HS-5 (cell line): ENCODE measurements at regions not wholly inside any gene's neighbourhood (a gene's known extent, or its start where the extent isn't known, plus 50 kb on each side); places are given as distances from the start of the nearest gene placed in this dataset.

Experiments
- DNase-seq: peaks from one replicate; pipeline ENCODE4 v3.0.0-alpha.2; 2012; ENCODE audit warnings: low read depth

DNA sequence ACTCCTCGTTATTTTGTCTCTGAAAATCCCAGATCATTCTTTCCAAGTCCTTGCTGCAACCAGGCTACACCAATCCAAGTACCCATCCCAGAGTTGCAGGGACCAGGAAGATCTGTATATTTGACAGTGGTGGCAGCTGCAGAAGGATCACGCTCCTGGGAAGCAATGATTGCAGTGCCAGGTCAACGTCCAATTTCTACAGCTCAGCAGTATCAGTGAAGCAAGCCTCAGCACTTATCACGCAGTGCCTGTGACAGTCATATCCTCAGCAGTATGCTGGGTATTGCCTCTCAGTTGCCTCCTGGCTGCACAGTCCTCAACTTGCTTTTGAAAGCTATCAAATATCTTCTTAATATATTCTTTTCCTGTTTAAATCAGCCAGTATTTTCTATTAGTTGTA lies 66.7 kb downstream of the BARHL2 start:
- no peak for DNase-seq

DNA sequence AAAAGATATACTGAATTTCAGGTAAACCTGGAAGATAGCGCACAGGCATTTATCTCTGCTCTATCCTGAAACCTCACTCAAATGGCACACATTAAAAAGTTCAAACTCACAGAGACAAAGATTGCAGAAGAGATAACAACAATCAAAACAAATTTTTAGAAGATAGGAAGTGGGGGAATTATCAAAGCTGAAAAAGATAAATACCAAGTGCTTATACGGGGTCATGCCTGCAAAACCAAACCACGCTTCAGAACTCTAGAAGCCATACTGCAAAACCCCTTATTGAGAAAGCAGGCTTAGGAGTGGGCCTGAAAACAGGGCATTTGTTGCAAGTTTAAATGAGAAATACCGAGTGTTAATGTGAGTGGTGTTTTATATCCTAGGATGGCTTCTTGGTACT lies 76.8 kb downstream of the BARHL2 start:
- DNase-seq: no peak

DNA sequence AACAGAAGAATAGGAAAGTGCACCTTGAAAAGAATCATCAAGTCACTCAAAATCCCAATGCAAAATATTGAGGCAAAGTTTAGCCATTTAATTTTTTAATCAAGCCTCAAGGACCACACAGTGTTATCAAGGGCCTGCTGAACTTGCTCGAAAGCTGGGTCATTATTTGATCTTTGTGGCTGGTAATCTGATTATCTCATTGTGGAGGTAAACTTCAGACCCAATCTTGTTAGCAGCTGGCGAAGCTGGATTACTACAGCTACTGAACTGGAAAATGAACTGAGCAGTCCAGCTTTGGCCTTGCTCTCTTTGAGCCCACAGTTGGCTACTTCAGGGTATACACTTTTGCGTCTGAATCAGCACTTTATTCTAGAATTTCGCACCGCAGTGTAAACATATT lies 94.4 kb downstream of the BARHL2 start:
- no peak for DNase-seq

DNA sequence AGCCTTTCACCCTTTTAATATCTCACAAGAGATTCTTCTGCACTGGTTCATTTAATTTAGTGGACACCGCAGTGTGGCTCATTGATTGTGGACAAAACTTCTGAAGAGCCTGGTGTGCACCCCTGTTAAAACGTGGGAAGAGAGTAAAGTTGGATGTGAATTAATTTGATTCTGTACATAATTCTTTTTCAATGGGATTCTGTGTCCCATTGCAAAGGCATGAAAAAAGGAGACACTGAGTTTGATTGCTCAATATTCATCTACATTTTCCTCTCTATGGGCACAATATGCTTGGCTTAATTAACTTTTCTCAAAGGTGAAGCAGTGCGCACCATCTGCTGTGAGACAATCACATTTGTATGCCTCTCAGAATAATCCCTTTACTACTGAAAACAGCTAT lies 95.1 kb downstream of the BARHL2 start:
- no peak for DNase-seq

DNA sequence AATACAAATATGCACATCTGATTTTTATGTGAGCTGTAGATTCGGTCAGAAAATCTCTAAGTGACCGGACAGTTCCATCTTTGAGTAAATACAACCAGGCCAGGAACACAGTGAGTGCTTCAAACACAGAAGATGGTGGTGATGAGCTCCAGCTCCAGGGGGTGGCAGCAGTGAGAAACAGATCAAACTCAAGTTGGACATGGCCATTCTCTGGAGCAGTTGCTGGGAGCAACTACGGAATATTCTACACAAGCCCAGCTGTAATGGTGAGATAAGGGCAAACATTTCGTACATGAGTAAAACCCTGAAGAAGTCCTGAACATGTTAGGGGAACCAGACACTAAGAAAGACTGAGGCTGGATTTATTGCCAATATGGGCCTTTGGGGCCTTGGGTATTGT lies 100.7 kb downstream of the BARHL2 start:
- no peak for DNase-seq

DNA sequence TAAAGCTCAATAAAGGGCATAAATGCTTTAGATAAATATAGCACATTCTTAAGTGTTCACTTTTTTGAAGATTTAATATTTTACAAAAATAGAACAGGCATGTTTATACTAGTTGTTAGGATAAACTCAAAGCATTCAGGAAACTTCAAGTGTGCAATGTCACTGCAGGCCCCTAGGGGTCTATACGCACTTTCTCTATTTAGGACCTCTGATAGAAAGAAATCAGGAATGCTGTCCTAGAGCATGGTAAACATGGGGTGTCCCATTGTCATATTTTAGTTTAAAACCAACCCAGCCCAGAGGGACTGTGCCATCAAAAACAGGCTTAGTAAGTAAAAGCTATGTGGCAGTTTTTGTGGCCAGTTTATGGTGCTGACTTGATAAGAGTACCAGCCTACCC lies 102.2 kb downstream of the BARHL2 start:
- no peak for DNase-seq

DNA sequence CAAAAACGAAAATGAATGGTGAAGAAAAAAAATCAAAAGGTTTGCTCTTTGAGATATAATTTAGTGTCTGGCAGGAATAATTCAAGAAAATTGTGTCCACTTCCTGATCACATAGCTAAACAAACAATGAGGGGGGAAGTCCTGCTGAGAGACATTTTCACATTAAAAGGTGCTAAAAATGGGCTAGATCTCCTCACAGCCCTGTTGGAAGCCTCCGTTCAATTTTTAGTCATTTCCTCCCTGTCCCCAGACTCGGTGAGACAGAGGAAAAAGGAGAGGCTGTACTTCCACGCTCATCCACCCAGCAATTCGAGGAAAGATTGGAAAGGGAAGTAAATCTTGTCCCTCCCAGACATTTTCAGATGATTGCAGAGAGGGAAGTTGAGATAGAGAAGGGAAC lies 103.7 kb downstream of the BARHL2 start:
- DNase-seq: no peak

DNA sequence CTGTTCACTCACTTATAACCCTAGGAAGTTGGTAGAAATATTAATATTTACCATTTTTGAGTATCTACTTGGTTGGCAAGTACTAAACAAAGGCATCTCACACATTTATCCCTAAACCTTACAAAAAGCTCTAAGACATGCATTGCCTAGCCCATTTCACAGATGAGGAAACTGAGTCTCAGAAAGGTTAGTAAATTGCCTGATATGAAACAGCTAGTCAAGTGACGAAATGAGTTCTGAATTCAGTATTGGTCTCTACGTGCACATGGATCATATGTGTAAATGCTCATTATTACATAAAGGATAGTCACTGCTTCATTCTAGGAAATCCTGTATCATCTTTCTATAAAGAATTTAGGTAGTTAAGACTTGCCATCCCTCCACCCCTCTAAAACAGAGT lies 105.1 kb downstream of the BARHL2 start:
- no peak for DNase-seq

DNA sequence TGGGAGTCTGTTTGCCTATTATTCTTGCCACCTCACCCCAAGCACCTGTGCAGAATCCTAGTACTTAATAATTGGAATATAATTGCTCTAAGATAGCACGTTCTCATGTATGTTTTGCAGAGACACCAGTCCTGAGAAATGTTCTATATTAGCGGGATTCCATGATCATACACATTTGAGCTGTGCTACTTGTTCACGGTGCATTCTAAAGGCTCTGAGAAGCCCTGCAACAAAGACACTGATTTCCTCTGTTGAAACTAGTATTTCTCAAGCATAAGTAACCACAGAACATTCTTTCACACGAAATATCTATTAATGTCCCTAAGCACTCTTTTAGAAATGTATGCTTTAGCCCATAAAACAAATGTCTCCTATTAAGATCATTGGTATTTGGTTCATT lies 109.4 kb downstream of the BARHL2 start:
- no peak for DNase-seq

DNA sequence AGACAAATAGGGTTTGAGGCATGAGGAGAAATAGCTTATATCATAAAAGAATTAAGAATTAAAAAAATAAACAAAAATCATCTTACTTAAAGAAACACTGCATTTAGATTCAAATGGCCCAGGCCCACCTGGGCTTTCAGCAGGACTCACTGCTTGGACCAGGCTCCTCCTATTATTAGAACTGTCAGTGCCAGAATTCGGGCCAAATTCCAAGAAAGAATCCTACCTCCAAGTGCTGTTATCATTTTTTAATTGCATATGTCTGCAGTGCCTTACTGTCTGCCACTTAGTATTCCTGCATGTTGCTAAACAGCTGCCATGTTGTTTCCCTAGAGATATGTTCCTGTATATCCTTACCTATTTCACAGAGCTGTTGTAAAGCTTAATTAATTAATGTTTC lies 112.0 kb downstream of the BARHL2 start:
- no peak for DNase-seq

DNA sequence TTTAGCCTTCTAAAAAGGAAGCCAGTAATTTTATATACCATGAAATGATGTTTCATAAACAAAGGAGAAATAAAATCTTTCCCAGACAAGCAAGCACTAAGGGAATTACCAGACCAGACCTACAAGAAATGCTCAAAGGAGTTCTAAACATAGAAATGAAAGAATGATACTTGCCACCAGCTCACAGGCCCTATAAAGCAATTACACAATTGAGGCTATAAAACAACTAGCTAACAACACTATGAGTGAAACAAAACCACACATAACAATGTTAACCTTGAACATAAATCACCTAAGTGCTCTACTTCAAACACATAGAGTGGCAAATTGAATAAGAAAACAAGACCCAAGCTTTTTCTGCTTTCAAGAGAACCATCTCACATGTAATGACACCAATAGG lies 123.8 kb downstream of the BARHL2 start:
- no peak for DNase-seq

DNA sequence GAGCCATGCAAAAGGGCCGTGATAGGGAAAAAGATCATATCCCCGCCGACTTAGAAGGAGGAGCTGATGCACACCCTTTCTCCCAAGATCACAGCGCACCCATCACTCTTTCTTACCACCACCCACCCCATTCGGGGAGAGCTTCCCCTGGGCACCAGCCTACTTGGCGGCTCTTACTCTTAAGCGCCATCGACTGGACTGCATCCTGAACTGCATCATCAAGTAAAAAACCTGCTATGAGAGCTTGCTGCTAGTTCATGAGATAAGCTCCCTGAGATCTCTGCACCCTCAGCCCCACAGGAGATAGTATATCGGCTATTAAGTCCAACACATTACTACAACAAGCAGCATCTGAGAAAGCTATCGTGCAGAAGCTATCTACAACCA lies 125.1 kb downstream of the BARHL2 start:
- DNase-seq: no peak

DNA sequence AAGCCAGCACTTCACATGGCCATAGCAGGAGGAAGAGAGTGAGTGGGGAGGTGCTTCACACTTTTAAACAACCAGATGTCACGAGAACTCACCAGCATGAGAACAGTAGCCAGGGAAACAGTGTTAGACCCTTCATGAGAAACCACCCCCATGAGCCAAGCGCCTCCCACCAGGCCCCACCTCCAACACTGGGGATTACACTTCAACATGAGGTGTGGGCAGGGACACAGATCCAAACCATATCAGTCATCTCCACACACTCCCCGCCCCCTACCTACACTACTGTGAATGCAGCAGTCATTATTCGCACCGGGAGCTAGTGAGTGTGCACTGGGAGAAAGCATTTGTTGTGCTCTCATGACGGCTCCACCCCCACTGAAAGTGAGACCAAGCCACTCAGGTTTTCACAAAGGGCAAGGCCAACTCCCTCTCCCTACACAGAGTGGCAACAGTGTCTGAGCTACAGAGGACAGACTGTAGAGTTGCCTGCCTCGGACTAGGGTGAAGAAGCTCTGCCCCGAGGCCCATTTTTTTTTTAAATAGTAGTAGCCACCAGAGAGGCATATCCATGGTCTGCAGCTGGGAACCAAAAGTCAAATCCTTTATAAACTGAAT lies 125.6 kb downstream of the BARHL2 start:
- no peak for DNase-seq

DNA sequence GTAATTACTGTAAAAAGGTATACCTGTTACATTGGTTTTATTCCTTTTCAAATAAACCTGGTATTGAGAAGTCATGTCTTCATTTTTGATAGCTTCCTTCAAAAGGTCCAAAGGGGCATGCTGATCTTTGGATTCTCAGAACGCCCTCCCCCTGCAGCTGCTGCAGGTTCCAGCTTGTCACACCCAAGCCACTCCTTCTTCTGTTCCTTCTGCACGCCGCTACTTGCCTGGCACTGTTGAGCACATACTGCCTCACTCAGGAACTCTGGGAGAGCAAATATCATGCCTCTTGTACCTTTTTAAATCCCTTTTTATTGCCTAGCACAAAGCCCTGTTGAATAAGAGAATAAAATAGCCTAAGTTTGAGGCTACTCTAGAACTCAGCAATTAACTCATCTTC lies 136.9 kb downstream of the BARHL2 start:
- DNase-seq: no peak

DNA sequence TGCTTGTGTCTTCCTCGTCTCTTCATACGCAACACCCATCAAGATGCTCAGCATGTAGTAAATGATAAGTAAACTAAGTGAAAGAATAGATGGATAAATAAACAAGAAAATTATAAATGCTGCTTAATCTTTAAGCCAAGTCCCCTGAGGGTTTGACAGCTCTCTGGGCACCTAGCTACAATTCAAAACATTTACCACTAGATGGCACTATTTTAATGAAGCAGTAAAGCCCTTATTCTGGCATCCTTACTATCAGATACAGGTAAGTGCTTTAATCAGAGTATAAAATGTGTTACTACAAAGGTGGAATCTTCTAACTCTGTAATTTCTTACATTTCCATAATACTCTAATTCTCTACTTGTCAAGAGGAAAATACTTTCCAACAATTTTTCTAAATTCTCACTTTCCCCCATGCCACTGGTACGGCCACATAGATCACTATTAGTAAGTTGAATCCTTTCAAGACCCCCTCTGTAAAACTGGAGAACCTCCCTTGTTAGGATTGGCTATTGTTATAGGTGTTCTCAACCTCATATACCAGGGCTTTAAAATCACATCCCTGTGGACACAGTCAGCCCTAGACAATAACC lies 137.8 kb downstream of the BARHL2 start:
- DNase-seq: peak; percentile 11

DNA sequence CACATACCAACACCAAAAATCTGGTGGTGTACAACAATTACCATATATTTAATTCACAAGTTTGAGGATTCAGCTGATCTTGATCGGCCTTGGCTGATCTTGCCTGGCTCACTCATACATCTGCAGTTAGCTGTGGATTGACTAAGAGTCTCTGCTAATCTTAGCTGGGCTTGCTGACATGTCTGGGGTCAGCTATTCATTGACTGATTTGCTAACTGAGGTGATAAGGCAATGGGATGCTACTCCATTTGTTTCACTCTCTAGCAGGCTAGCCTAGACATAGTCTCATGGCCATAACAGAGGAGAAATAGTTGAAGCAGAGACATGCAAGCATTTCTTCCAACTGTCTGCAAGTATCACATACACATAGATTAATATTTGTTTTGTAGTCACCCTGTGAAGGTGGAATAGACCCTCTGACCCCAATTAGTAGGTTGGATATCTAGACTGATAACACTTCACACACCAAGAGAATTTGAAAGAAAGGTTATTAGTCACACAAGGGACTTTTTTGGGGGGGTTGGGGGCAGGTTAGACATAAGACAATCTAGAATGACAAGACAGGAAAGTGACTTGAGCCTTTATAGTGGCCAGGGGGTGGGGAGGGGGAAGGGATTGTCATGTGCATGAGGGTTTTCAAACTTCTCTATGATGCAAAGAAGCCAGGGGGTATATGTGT lies 142.3 kb downstream of the BARHL2 start:
- no peak for DNase-seq

DNA sequence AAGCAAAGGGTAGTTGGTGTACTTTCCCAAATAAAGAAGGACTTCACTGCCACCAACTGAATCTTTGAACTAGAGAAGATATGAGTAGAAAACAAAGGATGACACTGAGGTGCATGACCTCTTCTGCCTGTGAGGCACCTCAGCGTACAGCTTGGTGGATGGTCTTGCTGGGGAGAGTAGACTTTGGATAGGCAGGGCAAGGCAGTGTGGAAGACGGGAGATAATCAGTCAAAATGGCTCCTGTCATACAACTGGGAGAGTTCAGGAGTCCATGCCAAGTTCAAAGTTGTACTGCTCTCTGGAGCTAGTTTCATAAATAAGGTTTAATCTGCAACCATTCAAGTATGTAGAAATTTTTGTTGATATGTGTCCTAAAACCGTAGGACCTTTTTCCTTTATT lies 143.4 kb downstream of the BARHL2 start:
- no peak for DNase-seq

DNA sequence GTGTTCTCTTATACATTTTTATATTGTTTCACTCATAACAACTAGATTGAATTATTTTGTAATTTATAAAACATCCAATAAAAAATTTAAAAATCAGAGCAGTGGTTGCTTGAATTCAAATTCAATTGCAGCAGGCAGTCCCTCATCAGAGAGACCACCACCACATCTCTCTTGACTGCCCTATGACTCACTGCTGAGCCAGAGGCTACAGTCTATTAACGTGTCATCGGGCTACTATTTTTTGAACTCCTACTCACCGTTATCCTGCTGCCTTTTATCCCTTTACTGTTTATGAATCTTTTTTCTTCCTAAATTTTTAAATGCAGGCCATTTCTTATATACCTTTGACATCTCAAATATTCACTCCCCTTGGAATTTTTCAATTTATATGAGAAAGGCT lies 144.7 kb downstream of the BARHL2 start:
- DNase-seq: no peak

DNA sequence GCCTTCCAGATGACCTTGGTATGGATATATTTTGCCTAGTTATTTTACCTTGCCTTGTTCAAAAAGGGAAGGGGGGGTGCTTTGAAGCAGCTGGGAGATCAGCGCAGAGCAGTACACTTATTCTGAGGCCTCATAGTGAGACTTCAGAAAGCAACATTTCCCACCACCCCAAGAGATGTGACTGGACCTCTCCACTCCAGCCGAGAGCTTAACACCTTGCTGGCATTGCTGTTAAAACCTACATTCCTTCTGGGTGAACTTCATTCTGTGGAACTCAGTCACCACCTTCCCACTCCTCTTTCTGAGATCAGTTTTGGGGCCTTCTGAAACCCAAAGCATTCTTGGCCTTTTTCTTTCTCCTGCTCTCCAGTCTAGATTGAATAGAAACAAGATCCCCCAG lies 148.7 kb downstream of the BARHL2 start:
- DNase-seq: no peak

DNA sequence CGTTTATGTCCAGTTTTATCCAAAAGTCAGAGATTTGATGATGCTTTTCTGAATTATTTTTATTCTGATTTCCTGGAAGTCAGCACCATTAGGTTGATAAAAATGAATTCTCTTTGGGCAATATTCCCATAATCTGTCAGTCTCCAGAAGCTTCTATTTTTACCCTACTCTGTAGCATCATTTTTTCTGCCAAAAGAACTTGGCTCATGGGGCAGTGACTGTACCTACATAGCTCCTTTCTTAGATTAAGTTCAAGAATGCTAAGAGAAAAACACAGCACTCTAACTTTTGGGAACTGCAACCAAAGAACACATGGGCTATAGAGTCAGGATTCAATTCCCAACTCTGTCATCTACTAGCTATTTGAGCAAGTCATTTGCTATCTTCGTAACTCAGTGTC lies 152.9 kb downstream of the BARHL2 start:
- no peak for DNase-seq

DNA sequence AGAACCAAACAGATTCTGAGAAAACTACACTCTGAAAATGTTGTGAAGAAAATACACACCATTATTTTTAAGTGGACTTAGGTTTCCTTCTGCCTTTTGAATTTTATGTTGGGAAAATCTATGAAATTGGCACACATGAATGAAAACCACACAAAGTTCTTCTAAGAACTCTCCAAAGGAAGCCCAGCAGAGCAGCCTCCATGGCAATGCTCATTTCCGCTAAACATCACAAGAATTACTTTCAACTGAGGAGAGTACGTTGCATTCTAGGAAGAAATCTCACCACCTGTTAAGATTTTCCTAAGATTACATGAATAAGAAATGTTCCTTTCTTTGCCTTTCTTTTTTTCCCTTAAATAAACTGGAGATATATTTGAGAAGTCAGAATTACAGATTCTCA lies 154.2 kb downstream of the BARHL2 start:
- no peak for DNase-seq

DNA sequence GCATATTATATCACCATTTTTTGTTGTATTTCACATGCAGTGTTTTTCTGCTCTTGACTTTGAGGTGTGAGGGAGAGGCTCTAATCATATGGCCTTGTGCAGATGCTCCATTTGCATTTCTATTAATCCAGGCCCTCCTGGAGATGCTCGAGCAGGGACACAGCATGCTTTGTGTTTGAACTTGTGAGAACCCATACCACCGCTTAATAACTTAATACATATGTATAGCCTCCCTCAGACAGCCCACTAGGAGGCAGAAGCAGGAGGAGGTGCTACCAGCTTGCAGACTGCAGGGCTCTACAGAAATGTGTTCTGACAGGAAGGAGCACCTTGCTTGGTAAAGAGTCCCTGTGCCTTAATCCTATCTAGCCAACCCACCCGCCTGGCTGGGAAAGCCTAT lies 155.2 kb downstream of the BARHL2 start:
- DNase-seq: no peak

DNA sequence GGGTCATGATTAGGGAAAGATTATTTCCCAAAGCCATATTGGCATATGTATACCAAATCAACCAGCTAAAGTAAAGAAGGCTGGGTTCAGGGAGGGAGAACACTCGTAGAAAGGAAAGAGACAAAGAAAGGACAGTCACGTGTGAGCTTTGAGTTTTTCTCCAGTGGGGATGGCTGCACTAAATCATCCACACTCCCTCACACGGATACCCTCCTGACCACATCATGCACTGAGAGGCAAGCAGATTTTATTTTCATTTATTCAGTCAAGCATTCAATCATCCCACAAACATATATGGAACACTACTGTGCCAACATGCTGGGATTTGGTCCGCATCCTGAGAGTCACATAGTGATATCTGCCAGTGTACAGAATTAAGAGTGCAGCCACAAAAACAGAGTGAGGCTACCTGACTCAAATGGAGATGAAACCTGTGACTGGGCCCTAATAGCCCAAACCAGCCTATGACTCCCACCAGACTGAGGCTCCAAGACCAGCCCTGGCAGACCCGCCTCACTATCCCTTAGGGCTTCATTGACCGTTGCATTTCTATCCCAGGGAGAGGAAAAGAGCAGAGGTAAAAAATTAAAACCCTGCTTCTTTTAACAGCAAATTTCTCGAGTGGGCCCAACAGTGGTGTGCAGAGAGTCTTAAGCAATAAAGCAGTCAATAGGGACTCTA lies 155.9 kb downstream of the BARHL2 start:
- no peak for DNase-seq
